Eye (tissue), 1 donor: ENCODE measurements at regions not wholly inside any gene's neighbourhood (a gene's known extent, or its start where the extent isn't known, plus 50 kb on each side); places are given as distances from the start of the nearest gene placed in this dataset.

ENCODE experiments used
- DNase-seq: peaks from one replicate; pipeline ENCODE4 v3.0.0-alpha.2; 2015

- no peak for DNase-seq
These were observed 53.3 kb upstream of the ZC3H11B start for GRCh38 chr1:219666242-219666641.

GRCh38 chr1:219665089-219665488, 52.2 kb upstream of the ZC3H11B start:
- no peak for DNase-seq

- no peak for DNase-seq
These were observed 51.6 kb upstream of the ZC3H11B start for GRCh38 chr1:219664310-219665029.
